ENCODE measurements at regions not wholly inside any gene's neighbourhood (a gene's known extent, or its start where the extent isn't known, plus 50 kb on each side); places are given as distances from the start of the nearest gene placed in this dataset.
A peak's percentile ranks its signal among the peaks of the same experiment; 100 is the strongest.

DNA sequence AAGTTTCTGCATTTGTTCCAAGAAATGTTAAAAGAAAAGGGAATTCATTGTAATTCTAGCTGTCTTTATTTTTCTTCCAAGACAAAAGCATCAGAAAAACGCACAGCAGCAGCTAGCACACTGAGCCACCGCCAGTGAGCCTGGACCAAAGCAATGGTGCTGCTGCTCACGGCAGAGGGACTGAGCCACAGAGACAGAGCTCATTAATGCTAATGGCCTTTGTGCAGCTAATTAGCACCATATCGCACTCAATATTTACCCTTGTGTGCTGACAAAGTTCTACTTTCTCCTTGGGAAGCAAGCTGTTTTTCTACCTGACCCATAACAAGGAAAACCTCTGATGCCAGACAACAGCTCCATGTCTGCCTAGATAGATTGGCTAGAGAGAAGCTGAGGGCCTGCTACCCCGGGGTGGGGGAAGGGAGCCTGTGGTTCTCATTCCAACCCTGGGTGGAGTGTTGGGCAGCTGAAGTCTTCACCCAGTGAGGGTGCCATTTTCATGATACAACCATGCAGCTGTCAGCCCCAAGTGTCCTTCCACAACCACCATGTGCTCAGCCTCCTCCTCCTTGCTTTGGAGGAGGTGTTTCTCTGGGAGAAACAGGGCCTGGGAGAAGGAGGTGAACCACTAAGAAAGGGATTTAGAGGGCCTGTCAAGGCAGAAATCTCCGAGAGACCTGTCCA lies 131.1 kb upstream of the NCAM1 start:
- DNase-seq: no peak
- Histone ChIP-seq H2BK15ac (replicated peaks; ENCODE audit: low read depth) (no peak overlapping the region), H4K8ac (ENCODE audit: low read depth, low read length) (no peak overlapping the region), H3K36me3 (ENCODE audit: control insufficient read depth, insufficient read depth, low read length) (no peaks in the 10 kb centered on the region), H3K27me3 (ENCODE audit: insufficient read depth, low read length, poor library complexity) (no peaks in the 10 kb centered on the region), H3K4me1 (ENCODE audit: control insufficient read depth, low read depth, low read length) (no peaks in the 10 kb centered on the region), H3K4me3 (ENCODE audit: low read length) (no peak overlapping the region), H3K23ac (ENCODE audit: low read length) (no peak overlapping the region), H3K79me2 (ENCODE audit: control insufficient read depth, insufficient read depth, low read length) (no peaks in the 10 kb centered on the region), H3K18ac (ENCODE audit: low read length) (no peak overlapping the region), H3K4me2 (ENCODE audit: low read length) (no peak overlapping the region), H2BK5ac (ENCODE audit: low read length) (no peak overlapping the region), H3K9ac (ENCODE audit: low read length) (no peak overlapping the region), H3K79me1 (ENCODE audit: low read length) (no peaks in the 10 kb centered on the region), H3K56ac (ENCODE audit: low read length) (no peak overlapping the region), H2AK5ac (ENCODE audit: low read length) (no peak overlapping the region), H4K5ac (ENCODE audit: low read length) (no peak overlapping the region), H2BK120ac (ENCODE audit: low read depth, low read length) (no peak overlapping the region), H3K4ac (ENCODE audit: low read depth, low read length) (no peak overlapping the region), H3K27ac (ENCODE audit: low read depth, low read length) (no peak overlapping the region)
- WGBS (ENCODE audit: extremely low coverage, insufficient coverage, low lambda C conversion rate): no CpG with 5 or more reads among the region's 6 CpGs

DNA sequence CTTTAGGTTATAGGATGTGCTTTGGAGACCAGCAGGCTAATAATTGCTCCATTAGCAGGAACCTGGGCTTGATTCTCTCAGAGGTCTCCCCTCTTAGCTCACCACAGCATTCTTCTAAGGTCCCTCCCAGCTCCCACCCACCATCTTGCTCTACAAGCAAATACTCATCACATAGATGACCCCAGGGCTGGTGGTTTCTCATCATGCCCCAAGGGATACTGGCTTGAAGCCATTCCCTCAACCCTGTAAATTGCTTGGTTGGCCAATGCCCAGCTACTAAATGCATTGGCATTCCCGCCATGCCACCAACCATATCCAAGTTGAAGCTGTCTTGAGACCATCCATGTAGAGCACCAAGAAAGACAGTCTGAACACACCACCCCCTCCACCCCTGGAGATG lies 130.2 kb upstream of the NCAM1 start:
- no peak overlapping the region for H3K56ac ChIP-seq (ENCODE audit: low read length)
- H3K27ac ChIP-seq (ENCODE audit: low read depth, low read length): no peak overlapping the region
- no peak overlapping the region for H2BK15ac ChIP-seq (replicated peaks; ENCODE audit: low read depth)
- H2BK5ac ChIP-seq (ENCODE audit: low read length): no peak overlapping the region
- no CpG with 5 or more reads among the region's 1 CpG for WGBS (ENCODE audit: extremely low coverage, insufficient coverage, low lambda C conversion rate)
- no peak overlapping the region for H3K4ac ChIP-seq (ENCODE audit: low read depth, low read length)
- H4K5ac ChIP-seq (ENCODE audit: low read length): no peak overlapping the region
- H2AK5ac ChIP-seq (ENCODE audit: low read length): no peak overlapping the region
- no peak overlapping the region for H2BK120ac ChIP-seq (ENCODE audit: low read depth, low read length)
- H3K36me3 ChIP-seq (ENCODE audit: control insufficient read depth, insufficient read depth, low read length): no peaks in the 10 kb centered on the region
- DNase-seq: no peak
- no peak overlapping the region for H4K8ac ChIP-seq (ENCODE audit: low read depth, low read length)
- no peaks in the 10 kb centered on the region for H3K4me1 ChIP-seq (ENCODE audit: control insufficient read depth, low read depth, low read length)
- no peak overlapping the region for H3K23ac ChIP-seq (ENCODE audit: low read length)
- no peaks in the 10 kb centered on the region for H3K79me1 ChIP-seq (ENCODE audit: low read length)
- H3K4me2 ChIP-seq (ENCODE audit: low read length): no peak overlapping the region
- H3K18ac ChIP-seq (ENCODE audit: low read length): no peak overlapping the region
- no peak overlapping the region for H3K4me3 ChIP-seq (ENCODE audit: low read length)
- no peaks in the 10 kb centered on the region for H3K79me2 ChIP-seq (ENCODE audit: control insufficient read depth, insufficient read depth, low read length)
- no peaks in the 10 kb centered on the region for H3K27me3 ChIP-seq (ENCODE audit: insufficient read depth, low read length, poor library complexity)
- H3K9ac ChIP-seq (ENCODE audit: low read length): no peak overlapping the region

DNA sequence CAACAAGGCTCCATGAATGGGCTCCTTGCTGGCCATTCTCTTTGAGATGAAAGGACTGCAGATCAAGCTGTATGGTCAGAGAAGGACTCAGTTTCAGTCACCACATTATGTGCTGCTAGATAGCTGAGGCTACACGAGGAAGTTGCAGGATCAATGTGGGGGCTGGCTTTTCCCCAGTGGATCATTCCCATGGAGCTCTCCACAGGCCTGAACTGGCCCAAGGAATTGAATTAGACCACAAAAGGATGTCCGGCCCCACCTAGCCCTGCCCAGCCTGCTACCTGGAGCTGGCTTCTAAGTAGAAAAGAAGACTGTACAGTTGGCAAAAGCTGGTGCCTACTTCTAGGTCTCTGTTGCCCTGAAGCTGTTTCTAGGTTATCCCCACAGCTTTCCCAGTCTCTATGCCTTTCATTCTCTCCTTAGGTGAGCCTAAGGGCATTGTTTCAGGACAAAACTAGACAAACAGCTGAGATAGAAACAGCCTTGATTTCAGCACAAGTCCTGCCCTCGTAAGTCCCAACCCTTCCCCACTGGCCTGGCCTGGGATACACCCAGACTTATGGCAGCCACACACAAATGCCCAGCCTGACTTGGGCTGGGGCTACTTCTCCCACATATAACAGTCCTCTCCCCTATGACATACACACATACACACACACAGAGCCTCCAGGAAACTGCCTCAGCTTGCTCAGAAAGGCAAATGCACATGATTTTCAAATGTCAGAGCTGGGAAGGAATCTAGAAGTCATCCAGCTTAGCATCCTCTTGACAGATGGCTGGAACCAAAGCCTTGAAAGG lies 129.1 kb upstream of the NCAM1 start:
- H4K8ac ChIP-seq (ENCODE audit: low read depth, low read length): no peak overlapping the region
- no peak overlapping the region for H2BK120ac ChIP-seq (ENCODE audit: low read depth, low read length)
- no peaks in the 10 kb centered on the region for H3K4me1 ChIP-seq (ENCODE audit: control insufficient read depth, low read depth, low read length)
- H2AK5ac ChIP-seq (ENCODE audit: low read length): no peak overlapping the region
- no CpG with 5 or more reads among the region's 3 CpGs for WGBS (ENCODE audit: extremely low coverage, insufficient coverage, low lambda C conversion rate)
- no peaks in the 10 kb centered on the region for H3K27me3 ChIP-seq (ENCODE audit: insufficient read depth, low read length, poor library complexity)
- no peak overlapping the region for H3K56ac ChIP-seq (ENCODE audit: low read length)
- no peak overlapping the region for H2BK5ac ChIP-seq (ENCODE audit: low read length)
- no peak overlapping the region for H3K23ac ChIP-seq (ENCODE audit: low read length)
- no peak overlapping the region for H3K18ac ChIP-seq (ENCODE audit: low read length)
- no peak overlapping the region for H3K4me3 ChIP-seq (ENCODE audit: low read length)
- H3K4ac ChIP-seq (ENCODE audit: low read depth, low read length): no peak overlapping the region
- H3K4me2 ChIP-seq (ENCODE audit: low read length): no peak overlapping the region
- H3K36me3 ChIP-seq (ENCODE audit: control insufficient read depth, insufficient read depth, low read length): no peaks in the 10 kb centered on the region
- H3K79me1 ChIP-seq (ENCODE audit: low read length): no peaks in the 10 kb centered on the region
- no peak overlapping the region for H4K5ac ChIP-seq (ENCODE audit: low read length)
- peak overlapping the region; percentile 4 for H3K27ac ChIP-seq (ENCODE audit: low read depth, low read length)
- no peak overlapping the region for H3K9ac ChIP-seq (ENCODE audit: low read length)
- no peaks in the 10 kb centered on the region for H3K79me2 ChIP-seq (ENCODE audit: control insufficient read depth, insufficient read depth, low read length)
- no peak for DNase-seq
- no peak overlapping the region for H2BK15ac ChIP-seq (replicated peaks; ENCODE audit: low read depth)

DNA sequence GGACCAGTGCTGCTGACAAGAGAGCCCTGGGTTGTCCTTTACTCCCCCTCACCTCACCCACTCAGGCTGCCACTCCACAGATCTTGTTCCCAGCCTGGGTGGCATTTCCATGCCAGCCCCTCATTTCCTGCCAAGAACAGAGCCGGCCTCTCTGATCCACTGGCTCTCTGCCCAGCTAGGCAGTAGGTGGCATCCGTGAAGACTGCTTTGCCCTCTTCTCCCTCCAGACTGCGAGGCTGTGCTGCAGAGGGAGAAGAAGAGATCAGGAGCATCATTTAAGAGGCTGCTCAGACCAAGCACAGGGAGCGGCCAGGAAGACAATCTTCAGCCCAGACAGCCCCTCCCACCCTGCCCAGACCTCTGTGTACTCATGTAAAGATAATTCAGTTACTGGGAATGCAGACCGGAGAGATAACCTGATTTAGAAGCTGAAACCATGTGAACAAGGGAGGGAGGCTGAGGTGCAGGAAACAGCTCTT lies 126.9 kb upstream of the NCAM1 start:
- Histone ChIP-seq H3K4me1 (ENCODE audit: control insufficient read depth, low read depth, low read length) (no peaks in the 10 kb centered on the region), H3K36me3 (ENCODE audit: control insufficient read depth, insufficient read depth, low read length) (no peaks in the 10 kb centered on the region), H3K79me1 (ENCODE audit: low read length) (no peaks in the 10 kb centered on the region), H4K8ac (ENCODE audit: low read depth, low read length) (no peak overlapping the region), H3K23ac (ENCODE audit: low read length) (no peak overlapping the region), H3K4me2 (ENCODE audit: low read length) (no peak overlapping the region), H3K79me2 (ENCODE audit: control insufficient read depth, insufficient read depth, low read length) (no peaks in the 10 kb centered on the region), H2BK5ac (ENCODE audit: low read length) (no peak overlapping the region), H3K56ac (ENCODE audit: low read length) (no peak overlapping the region), H2AK5ac (ENCODE audit: low read length) (no peak overlapping the region), H3K4ac (ENCODE audit: low read depth, low read length) (no peak overlapping the region), H3K9ac (ENCODE audit: low read length) (no peak overlapping the region), H2BK15ac (replicated peaks; ENCODE audit: low read depth) (no peak overlapping the region), H3K27ac (ENCODE audit: low read depth, low read length) (no peak overlapping the region), H4K5ac (ENCODE audit: low read length) (no peak overlapping the region), H3K18ac (ENCODE audit: low read length) (no peak overlapping the region), H3K4me3 (ENCODE audit: low read length) (no peak overlapping the region), H3K27me3 (ENCODE audit: insufficient read depth, low read length, poor library complexity) (no peaks in the 10 kb centered on the region), H2BK120ac (ENCODE audit: low read depth, low read length) (no peak overlapping the region)
- peak; percentile 18 for DNase-seq
- no CpG with 5 or more reads among the region's 5 CpGs for WGBS (ENCODE audit: extremely low coverage, insufficient coverage, low lambda C conversion rate)

DNA sequence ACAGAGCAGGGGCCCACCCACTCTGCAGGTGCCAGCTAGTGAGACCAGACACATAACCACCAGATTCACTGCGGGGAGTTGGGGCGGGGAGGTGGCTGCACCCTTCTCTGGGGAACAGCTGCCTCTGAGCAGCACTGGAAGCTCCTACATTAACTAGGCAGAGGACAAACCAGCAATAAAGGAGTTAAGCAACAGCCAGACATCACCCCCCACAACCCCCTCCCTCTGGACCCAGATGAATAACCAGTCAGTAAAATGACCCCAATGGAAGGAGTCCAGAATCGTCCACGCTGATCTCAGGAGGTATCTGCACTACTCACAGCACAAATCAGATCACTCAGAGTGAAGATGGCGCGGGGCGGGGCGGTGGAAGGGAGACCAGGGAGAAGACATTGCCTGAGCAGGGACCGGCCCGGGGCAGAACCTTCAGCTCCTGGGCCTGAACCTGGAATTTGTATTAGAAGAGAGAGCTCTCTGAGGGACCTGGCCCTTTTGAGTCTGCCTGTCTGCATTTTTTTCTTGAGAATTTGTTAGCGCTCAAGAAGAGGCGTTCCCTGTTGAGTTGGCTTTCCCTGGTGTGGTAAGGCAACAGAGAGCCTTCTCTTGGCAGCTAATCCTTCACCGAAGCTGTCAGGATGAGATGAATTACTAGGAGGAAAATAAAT lies 125.5 kb upstream of the NCAM1 start:
- no peaks in the 10 kb centered on the region for H3K4me1 ChIP-seq (ENCODE audit: control insufficient read depth, low read depth, low read length)
- H3K56ac ChIP-seq (ENCODE audit: low read length): no peak overlapping the region
- H3K79me1 ChIP-seq (ENCODE audit: low read length): no peaks in the 10 kb centered on the region
- H4K8ac ChIP-seq (ENCODE audit: low read depth, low read length): no peak overlapping the region
- no peaks in the 10 kb centered on the region for H3K36me3 ChIP-seq (ENCODE audit: control insufficient read depth, insufficient read depth, low read length)
- H3K27ac ChIP-seq (ENCODE audit: low read depth, low read length): no peak overlapping the region
- no CpG with 5 or more reads among the region's 13 CpGs for WGBS (ENCODE audit: extremely low coverage, insufficient coverage, low lambda C conversion rate)
- no peak overlapping the region for H3K4me3 ChIP-seq (ENCODE audit: low read length)
- DNase-seq: no peak
- no peak overlapping the region for H3K9ac ChIP-seq (ENCODE audit: low read length)
- no peak overlapping the region for H3K23ac ChIP-seq (ENCODE audit: low read length)
- no peak overlapping the region for H3K4ac ChIP-seq (ENCODE audit: low read depth, low read length)
- H4K5ac ChIP-seq (ENCODE audit: low read length): no peak overlapping the region
- no peak overlapping the region for H3K4me2 ChIP-seq (ENCODE audit: low read length)
- no peaks in the 10 kb centered on the region for H3K79me2 ChIP-seq (ENCODE audit: control insufficient read depth, insufficient read depth, low read length)
- H2BK15ac ChIP-seq (replicated peaks; ENCODE audit: low read depth): no peak overlapping the region
- no peaks in the 10 kb centered on the region for H3K27me3 ChIP-seq (ENCODE audit: insufficient read depth, low read length, poor library complexity)
- H2BK120ac ChIP-seq (ENCODE audit: low read depth, low read length): no peak overlapping the region
- H2BK5ac ChIP-seq (ENCODE audit: low read length): no peak overlapping the region
- H2AK5ac ChIP-seq (ENCODE audit: low read length): no peak overlapping the region
- H3K18ac ChIP-seq (ENCODE audit: low read length): no peak overlapping the region

Measured in mesendoderm (in vitro differentiated cells).